ENCODE measurements at regions not wholly inside any gene's neighbourhood (a gene's known extent, or its start where the extent isn't known, plus 50 kb on each side); places are given as distances from the start of the nearest gene placed in this dataset.
"Not testable (repeated sequence)": the region's sequence is repeated elsewhere in the genome, so short reads cannot be mapped to it uniquely, and the experiment has no call there.

DNA sequence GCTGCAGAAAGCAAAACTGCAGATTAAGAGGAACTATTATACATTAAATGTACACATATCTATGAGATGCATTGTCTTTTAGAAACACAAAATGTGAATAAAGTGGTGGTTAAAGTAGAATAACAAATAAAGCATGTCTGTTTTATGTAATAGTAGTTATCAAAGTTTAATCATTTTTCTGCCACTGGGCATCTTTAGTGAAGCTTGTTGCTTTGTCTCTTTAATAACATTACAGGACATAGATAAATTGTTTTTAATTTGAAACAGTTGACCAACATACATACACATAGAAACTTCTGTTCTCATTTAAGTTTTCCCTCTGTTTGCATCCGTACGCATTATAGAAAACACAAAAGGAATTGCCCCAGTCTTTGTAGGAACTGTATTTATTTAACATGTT, 1700.0 kb upstream of the ADGRL3 start:
- no peaks in the 10 kb centered on the region for H3K36me3 Mint-ChIP-seq (ENCODE audit: insufficient read depth, unreplicated experiment)
- no peaks in the 10 kb centered on the region for H3K4me1 Mint-ChIP-seq (ENCODE audit: low read depth, unreplicated experiment)
- TF ChIP-seq, protein P1, sequence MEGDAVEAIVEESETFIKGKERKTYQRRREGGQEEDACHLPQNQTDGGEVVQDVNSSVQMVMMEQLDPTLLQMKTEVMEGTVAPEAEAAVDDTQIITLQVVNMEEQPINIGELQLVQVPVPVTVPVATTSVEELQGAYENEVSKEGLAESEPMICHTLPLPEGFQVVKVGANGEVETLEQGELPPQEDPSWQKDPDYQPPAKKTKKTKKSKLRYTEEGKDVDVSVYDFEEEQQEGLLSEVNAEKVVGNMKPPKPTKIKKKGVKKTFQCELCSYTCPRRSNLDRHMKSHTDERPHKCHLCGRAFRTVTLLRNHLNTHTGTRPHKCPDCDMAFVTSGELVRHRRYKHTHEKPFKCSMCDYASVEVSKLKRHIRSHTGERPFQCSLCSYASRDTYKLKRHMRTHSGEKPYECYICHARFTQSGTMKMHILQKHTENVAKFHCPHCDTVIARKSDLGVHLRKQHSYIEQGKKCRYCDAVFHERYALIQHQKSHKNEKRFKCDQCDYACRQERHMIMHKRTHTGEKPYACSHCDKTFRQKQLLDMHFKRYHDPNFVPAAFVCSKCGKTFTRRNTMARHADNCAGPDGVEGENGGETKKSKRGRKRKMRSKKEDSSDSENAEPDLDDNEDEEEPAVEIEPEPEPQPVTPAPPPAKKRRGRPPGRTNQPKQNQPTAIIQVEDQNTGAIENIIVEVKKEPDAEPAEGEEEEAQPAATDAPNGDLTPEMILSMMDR (IDR thresholded peaks at IDR 0.05; ENCODE audit: unreplicated experiment): no peak
- intact Hi-C loops (cut with micrococcal nuclease; ENCODE audit: unreplicated experiment): no loop called here
- no peaks in the 10 kb centered on the region for H3K27me3 Mint-ChIP-seq (ENCODE audit: unreplicated experiment)
- H3K9me3 Mint-ChIP-seq (ENCODE audit: low read depth, unreplicated experiment): no peaks in the 10 kb centered on the region
- CTCF ChIA-PET: no interaction called here
- H3K27ac Mint-ChIP-seq (ENCODE audit: unreplicated experiment): no peak overlapping the region
- BruUV-seq (replicated peaks): no TSS peak
- no peak overlapping the region for H3K4me3 Mint-ChIP-seq (ENCODE audit: low read depth, unreplicated experiment)
- no peak for DNase-seq

DNA sequence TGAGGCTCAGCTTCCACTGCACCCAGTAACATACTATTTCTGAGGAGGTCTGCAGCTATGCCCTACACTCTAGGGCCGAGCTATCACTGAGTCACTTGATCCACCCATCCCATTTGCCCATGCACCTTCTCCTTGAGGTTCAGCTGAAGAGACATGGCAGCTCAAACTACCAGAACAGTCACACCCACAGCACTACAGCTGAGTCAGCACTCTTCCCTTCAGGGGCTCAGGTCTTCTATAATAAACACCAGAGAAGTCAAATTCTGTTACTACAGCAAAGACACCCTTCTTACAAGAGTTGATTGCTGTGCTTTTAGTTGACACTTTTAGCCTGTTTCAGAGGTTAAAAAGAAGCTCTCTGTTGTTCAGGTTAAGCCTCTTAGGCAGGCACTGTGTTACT, 1696.4 kb upstream of the ADGRL3 start:
- CTCF ChIA-PET: no interaction called here
- BruUV-seq (replicated peaks): no TSS peak
- intact Hi-C loops (cut with micrococcal nuclease; ENCODE audit: unreplicated experiment): no loop called here
- Mint-ChIP-seq H3K4me1 (ENCODE audit: low read depth, unreplicated experiment) (no peaks in the 10 kb centered on the region), H3K27ac (ENCODE audit: unreplicated experiment) (no peak overlapping the region), H3K36me3 (ENCODE audit: insufficient read depth, unreplicated experiment) (no peaks in the 10 kb centered on the region), H3K27me3 (ENCODE audit: unreplicated experiment) (no peaks in the 10 kb centered on the region), H3K9me3 (ENCODE audit: low read depth, unreplicated experiment) (no peaks in the 10 kb centered on the region), H3K4me3 (ENCODE audit: low read depth, unreplicated experiment) (no peak overlapping the region)
- DNase-seq: no peak
- TF ChIP-seq, protein P1 (IDR thresholded peaks at IDR 0.05; ENCODE audit: unreplicated experiment): no peak

DNA sequence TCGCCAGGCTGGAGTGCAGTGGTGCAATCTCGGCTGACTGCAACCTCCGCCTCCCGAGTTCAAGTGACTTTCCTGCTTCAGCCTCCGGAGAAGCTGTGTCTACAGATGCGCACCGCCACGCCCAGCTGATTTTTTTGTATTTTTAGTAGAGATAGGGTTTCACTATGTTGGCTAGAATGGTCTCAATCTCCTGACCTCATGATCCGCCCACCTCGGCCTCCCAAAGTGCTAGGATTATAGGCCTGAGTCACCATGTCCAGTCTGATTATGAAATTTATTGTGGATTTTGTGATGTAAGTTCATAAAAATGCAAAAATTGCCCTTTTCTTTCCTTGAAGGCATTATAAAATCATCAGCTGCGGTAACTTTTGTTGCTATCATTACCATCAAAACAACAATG, 1688.3 kb upstream of the ADGRL3 start:
- BruUV-seq (replicated peaks); H3K36me3 Mint-ChIP-seq (ENCODE audit: insufficient read depth, unreplicated experiment); CTCF ChIA-PET; H3K27ac Mint-ChIP-seq (ENCODE audit: unreplicated experiment); intact Hi-C loops (cut with micrococcal nuclease; ENCODE audit: unreplicated experiment); DNase-seq; H3K27me3 Mint-ChIP-seq (ENCODE audit: unreplicated experiment); H3K4me3 Mint-ChIP-seq (ENCODE audit: low read depth, unreplicated experiment); H3K9me3 Mint-ChIP-seq (ENCODE audit: low read depth, unreplicated experiment); H3K4me1 Mint-ChIP-seq (ENCODE audit: low read depth, unreplicated experiment): not testable (repeated sequence)

DNA sequence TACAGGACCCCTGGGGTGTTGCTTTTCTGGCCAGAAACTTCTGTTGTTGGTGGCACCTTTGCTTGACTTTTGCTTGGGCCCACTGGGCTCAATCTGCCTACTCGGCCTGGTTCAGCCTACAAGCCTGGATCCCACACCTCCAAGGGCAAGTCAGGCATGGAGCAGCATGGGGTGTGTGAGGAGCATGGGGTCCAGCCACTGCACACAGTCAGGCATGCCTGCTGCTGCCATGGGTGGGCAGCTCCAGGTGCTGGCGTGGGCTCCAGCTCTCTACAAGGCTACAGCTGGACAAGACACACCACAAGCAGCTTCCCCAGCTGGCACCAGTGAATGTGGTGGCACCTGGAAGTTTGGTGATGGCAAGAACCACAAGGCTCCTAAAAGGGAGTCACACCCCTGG, 1683.1 kb upstream of the ADGRL3 start:
- no peaks in the 10 kb centered on the region for H3K4me1 Mint-ChIP-seq (ENCODE audit: low read depth, unreplicated experiment)
- H3K9me3 Mint-ChIP-seq (ENCODE audit: low read depth, unreplicated experiment): peaks cover 2% of the 10 kb centered on the region
- CTCF ChIA-PET: no interaction called here
- no peaks in the 10 kb centered on the region for H3K36me3 Mint-ChIP-seq (ENCODE audit: insufficient read depth, unreplicated experiment)
- H3K4me3 Mint-ChIP-seq (ENCODE audit: low read depth, unreplicated experiment): no peak overlapping the region
- intact Hi-C loops (cut with micrococcal nuclease; ENCODE audit: unreplicated experiment): no loop called here
- TF ChIP-seq, protein P1 (IDR thresholded peaks at IDR 0.05; ENCODE audit: unreplicated experiment): no peak
- DNase-seq: no peak
- no TSS peak for BruUV-seq (replicated peaks)
- H3K27me3 Mint-ChIP-seq (ENCODE audit: unreplicated experiment): no peaks in the 10 kb centered on the region
- H3K27ac Mint-ChIP-seq (ENCODE audit: unreplicated experiment): no peak overlapping the region

DNA sequence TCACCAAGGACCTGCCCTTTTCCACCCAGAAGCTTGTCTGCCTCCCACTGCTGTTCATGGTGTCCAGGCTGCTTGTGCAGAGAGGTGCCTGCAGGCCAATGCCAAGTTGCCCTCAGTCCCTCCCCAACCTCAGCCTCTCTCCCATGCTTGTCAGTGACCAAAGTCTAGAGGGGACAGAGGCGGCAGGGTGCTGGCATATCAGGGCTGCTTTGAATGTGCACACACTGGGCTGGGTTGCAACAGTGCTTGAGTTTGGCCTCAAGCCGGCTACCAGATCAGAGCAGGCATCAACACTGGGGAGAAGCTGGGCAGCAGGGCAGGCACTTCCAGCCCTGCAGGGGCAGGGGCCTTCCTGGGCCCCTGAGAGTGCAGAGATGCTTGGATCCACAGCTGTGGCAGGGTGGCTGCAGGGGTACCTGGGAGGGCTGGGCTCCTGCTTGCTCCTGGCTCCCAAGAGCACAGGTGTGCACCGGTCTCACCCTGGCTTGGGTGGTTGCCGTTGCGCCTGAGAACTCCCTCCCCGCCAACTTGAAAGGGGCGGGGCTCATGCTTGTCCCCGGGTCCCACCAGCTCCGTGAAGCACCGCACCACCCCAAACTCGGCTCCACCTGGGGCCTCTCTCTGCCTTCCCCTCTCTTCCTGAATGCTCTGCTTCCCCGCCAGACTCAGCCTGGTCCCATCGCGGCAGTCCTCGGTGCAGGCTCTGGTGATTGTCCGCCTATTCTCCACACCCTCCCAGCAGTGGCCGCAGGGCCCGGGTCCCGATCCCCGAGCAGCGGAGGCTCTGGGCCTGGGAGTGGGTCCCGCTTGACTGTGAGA, 1681.9 kb upstream of the ADGRL3 start:
- no peaks in the 10 kb centered on the region for H3K27me3 Mint-ChIP-seq (ENCODE audit: unreplicated experiment)
- H3K27ac Mint-ChIP-seq (ENCODE audit: unreplicated experiment): no peak overlapping the region
- no peaks in the 10 kb centered on the region for H3K4me1 Mint-ChIP-seq (ENCODE audit: low read depth, unreplicated experiment)
- intact Hi-C loops (cut with micrococcal nuclease; ENCODE audit: unreplicated experiment): no loop called here
- no peak overlapping the region for H3K4me3 Mint-ChIP-seq (ENCODE audit: low read depth, unreplicated experiment)
- BruUV-seq (replicated peaks): no TSS peak
- no peaks in the 10 kb centered on the region for H3K36me3 Mint-ChIP-seq (ENCODE audit: insufficient read depth, unreplicated experiment)
- TF ChIP-seq, protein P1 (IDR thresholded peaks at IDR 0.05; ENCODE audit: unreplicated experiment): no peak
- DNase-seq: no peak
- CTCF ChIA-PET: no interaction called here
- peaks cover 2% of the 10 kb centered on the region for H3K9me3 Mint-ChIP-seq (ENCODE audit: low read depth, unreplicated experiment)

Data from Calu3 (cell line).